Endothelial cell of umbilical vein (primary cell): ENCODE measurements at regions not wholly inside any gene's neighbourhood (a gene's known extent, or its start where the extent isn't known, plus 50 kb on each side); places are given as distances from the start of the nearest gene placed in this dataset.

Experiments
- BruUV-seq: library from RNA; stranded (reverse); fragments of 400-500 nt; replicated peaks from 2 replicates; lab custom pipeline; 2021; lab: Mats Ljungman, UMichigan
- CTCF ChIA-PET: fragments of 300-600, 350-600 bp; sonication (Branson Sonifier 250); formaldehyde crosslinking; loops from one replicate; lab custom pipeline; 2021; ENCODE audit warnings: antibody characterized with exemption, inconsistent platforms; lab: Charles Lee
- POLR2A ChIA-PET: fragments of 300-600, 350-600 bp; sonication (Branson Sonifier 250); formaldehyde crosslinking; loops from one replicate; lab custom pipeline; 2021; ENCODE audit warnings: antibody characterized with exemption, inconsistent platforms; lab: Charles Lee
- DNase-seq: peaks from one replicate; pipeline ENCODE4 v3.0.0-alpha.2; 2011; ENCODE audit warnings: low read depth, low spot score
- FAIRE-seq: peaks from 2 replicates; lab custom pipeline; 2011; peaks lifted over from hg19 to GRCh38; lab: Jason Lieb, UNC
- H2AFZ ChIP-seq: 2 replicates; pipeline ENCODE4 v1.6.0; 2012; ENCODE audit warnings: low read depth, low read length, control low read depth, inconsistent platforms
- H3K27ac ChIP-seq: 2 replicates; pipeline ENCODE4 v1.5.1; 2011; ENCODE audit warnings: low read depth, mild to moderate bottlenecking, control low read depth, low read length, moderate library complexity; ENCODE audit not compliant: insufficient read depth
- H3K27me3 ChIP-seq, 2 experiments: 2 replicates each; pipeline versions ENCODE4 v1.6.0 to v1.6.1; 2011; ENCODE audit warnings: low read length in 2 of 2, mixed read lengths in 1 of 2; ENCODE audit not compliant: control insufficient read depth in 2 of 2, insufficient read depth in 2 of 2
- H3K36me3 ChIP-seq, 2 experiments: 2 replicates in 1 of 2; 3 replicates in 1 of 2; pipeline ENCODE4 v1.5.1; 2011; ENCODE audit warnings: low read length in 2 of 2, mild to moderate bottlenecking in 1 of 2, moderate library complexity in 1 of 2; ENCODE audit not compliant: control insufficient read depth in 2 of 2, insufficient read depth in 2 of 2; ENCODE audit errors: extremely low read depth in 1 of 2
- H3K4me1 ChIP-seq: 3 replicates; pipeline ENCODE4 v1.5.1; 2011; ENCODE audit warnings: mild to moderate bottlenecking, low read length; ENCODE audit not compliant: control insufficient read depth, insufficient read depth; ENCODE audit errors: extremely low read depth
- H3K4me2 ChIP-seq: 2 replicates; pipeline ENCODE4 v1.6.1; 2011; ENCODE audit warnings: low read length, control low read depth, mixed read lengths; ENCODE audit not compliant: insufficient read depth
- H3K4me3 ChIP-seq, 3 experiments: fragments of 200-600 bp in 1 of 3; sonication (generic), shearing (Covaris generic) in 1 of 3; replicated peaks in 1 of 3; 2 replicates each; pipeline ENCODE4 v1.5.1; 2011 to 2016; ENCODE audit warnings: control low read depth in 3 of 3, low read length in 3 of 3, mild to moderate bottlenecking in 2 of 3, inconsistent platforms in 1 of 3, low read depth in 1 of 3, moderate library complexity in 1 of 3; ENCODE audit not compliant: insufficient read depth in 1 of 3
- H3K79me2 ChIP-seq: 2 replicates; pipeline ENCODE4 v1.6.0; 2012; ENCODE audit warnings: low read length, inconsistent platforms; ENCODE audit not compliant: control insufficient read depth, insufficient read depth
- H3K9ac ChIP-seq: replicated peaks from 2 replicates; pipeline ENCODE3; 2011; ENCODE audit warnings: low read length, control low read depth; ENCODE audit not compliant: insufficient read depth; ENCODE audit errors: extremely low read depth
- H3K9me1 ChIP-seq: replicated peaks from 3 replicates; pipeline ENCODE4 v1.6.0; 2011; ENCODE audit warnings: mild to moderate bottlenecking, low read length; ENCODE audit not compliant: control insufficient read depth, insufficient read depth; ENCODE audit errors: extremely low read depth
- H3K9me3 ChIP-seq: replicated peaks from 2 replicates; pipeline ENCODE4 v1.5.1; 2012; ENCODE audit warnings: low read length, inconsistent platforms; ENCODE audit not compliant: control insufficient read depth, insufficient read depth
- H4K20me1 ChIP-seq: replicated peaks from 2 replicates; pipeline ENCODE3; 2011; ENCODE audit warnings: mild to moderate bottlenecking, low read length; ENCODE audit not compliant: control insufficient read depth, insufficient read depth; ENCODE audit errors: extremely low read depth
- GATA2 ChIP-seq: IDR thresholded peaks from 2 replicates; pipeline ENCODE4 v1.7.0; 2011; ENCODE audit warnings: low read depth, mild to moderate bottlenecking, moderate library complexity, mixed read lengths, low read length; ENCODE audit not compliant: insufficient read length, insufficient read depth
- MYC ChIP-seq: IDR thresholded peaks from one replicate; pipeline ENCODE4 v1.6.1; 2011; ENCODE audit warnings: mild to moderate bottlenecking, low read depth, low read length
- POLR2A ChIP-seq: IDR thresholded peaks from 2 replicates; pipeline ENCODE4 v1.6.1; 2012; ENCODE audit warnings: low read depth, mild to moderate bottlenecking, control low read depth, low read length
- POLR2AphosphoS5 ChIP-seq: IDR thresholded peaks from 2 replicates; pipeline ENCODE4 v1.6.1; 2012; ENCODE audit warnings: low read depth, mild to moderate bottlenecking, control low read depth, low read length, moderate library complexity; ENCODE audit not compliant: insufficient read depth
- dilution Hi-C: fragments of 300-500 bp; cut with MboI; formaldehyde crosslinking; loops from one replicate; pipeline ENCODE4 v1.15.0; 2019; ENCODE audit warnings: low sequenced_read_pairs; ENCODE audit not compliant: extremely low pct_ligation_motif_present
- intact Hi-C: fragments of 100-400 bp; cut with micrococcal nuclease; formaldehyde crosslinking; loops from one replicate; pipeline ENCODE4 v1.10.0; 2022
- TF ChIP-seq, protein P1 (sequence below), 2 donors: IDR thresholded peaks; 1 replicate in 1 of 2; 2 replicates in 1 of 2; pipeline ENCODE4 v1.5.1; 2011; ENCODE audit warnings: low read length in 2 of 2, mild to moderate bottlenecking in 2 of 2, moderate library complexity in 2 of 2, control low read depth in 1 of 2, inconsistent platforms in 1 of 2, low read depth in 1 of 2; ENCODE audit not compliant: insufficient read depth in 1 of 2; ENCODE audit errors: extremely low read depth in 1 of 2

DNA sequence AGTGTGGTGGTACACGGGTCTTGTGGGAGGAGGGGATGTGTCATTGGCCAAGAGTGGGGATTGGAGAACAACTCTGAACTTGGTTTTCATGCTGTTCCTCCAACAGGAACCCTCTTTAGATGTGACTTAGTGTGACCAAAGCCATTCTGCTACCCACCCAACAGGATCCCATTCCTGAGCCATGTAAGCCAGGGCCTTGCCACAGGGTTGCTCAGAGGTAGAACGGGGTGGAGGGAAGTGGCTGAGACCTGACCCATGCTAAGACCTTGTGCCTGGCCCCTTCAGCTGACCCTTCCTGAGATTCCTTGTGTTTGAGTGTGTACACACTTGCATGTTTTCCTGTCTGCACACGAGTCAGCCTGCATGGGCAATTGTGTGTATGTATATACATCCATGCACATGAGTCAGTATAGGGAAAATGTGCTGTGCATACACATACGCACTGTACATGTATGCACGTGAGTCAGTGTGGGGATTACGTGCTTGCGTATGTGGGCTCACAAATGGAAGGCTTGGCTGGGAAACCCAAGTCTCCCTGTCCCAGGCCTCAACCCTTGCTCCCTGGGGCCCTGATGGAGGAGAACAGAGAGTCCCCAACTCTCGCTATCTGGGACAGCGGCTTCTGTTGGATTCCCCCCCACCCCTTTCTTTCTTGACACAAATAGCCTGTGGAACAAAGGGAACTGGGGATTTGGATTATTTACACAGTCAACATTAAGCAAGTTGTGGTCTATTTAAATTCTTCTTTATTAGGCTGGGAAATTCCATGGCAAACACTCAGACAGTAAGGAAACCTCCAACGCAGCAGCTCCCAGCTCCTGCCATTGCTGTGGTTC is 339.8 kb downstream of the DYSF start:
- intact Hi-C loops = no loop called here
- Histone ChIP-seq H3K9me1 (no peaks in the 10 kb centered on the region), H3K4me2 (no peak overlapping the region), H3K27ac (no peak overlapping the region), H2AFZ (no peak overlapping the region), H3K79me2 (no peaks in the 10 kb centered on the region), H3K4me1 (no peaks in the 10 kb centered on the region), H3K4me3 (no peak overlapping the region), H3K27me3 (peaks cover 2 to 3% of the 10 kb centered on the region in 2 experiments), H4K20me1 (no peaks in the 10 kb centered on the region), H3K36me3 (no peaks in the 10 kb centered on the region), H3K9ac (no peak overlapping the region), H3K9me3 (no peaks in the 10 kb centered on the region)
- ChIA-PET POLR2A (no interaction called here), CTCF (no interaction called here)
- BruUV-seq = no TSS peak
- dilution Hi-C loops = no loop called here
- TF ChIP-seq, protein P1, sequence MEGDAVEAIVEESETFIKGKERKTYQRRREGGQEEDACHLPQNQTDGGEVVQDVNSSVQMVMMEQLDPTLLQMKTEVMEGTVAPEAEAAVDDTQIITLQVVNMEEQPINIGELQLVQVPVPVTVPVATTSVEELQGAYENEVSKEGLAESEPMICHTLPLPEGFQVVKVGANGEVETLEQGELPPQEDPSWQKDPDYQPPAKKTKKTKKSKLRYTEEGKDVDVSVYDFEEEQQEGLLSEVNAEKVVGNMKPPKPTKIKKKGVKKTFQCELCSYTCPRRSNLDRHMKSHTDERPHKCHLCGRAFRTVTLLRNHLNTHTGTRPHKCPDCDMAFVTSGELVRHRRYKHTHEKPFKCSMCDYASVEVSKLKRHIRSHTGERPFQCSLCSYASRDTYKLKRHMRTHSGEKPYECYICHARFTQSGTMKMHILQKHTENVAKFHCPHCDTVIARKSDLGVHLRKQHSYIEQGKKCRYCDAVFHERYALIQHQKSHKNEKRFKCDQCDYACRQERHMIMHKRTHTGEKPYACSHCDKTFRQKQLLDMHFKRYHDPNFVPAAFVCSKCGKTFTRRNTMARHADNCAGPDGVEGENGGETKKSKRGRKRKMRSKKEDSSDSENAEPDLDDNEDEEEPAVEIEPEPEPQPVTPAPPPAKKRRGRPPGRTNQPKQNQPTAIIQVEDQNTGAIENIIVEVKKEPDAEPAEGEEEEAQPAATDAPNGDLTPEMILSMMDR (IDR thresholded peaks at IDR 0.05; ENCODE audit: extremely low read depth in 1 of 2, insufficient read depth in 1 of 2, low read depth in 1 of 2, low read length in 2 of 2) = no peak
- no peak for TF ChIP-seq POLR2A
- TF ChIP-seq MYC = no peak
- no peak for TF ChIP-seq GATA2
- TF ChIP-seq POLR2AphosphoS5 = no peak
- FAIRE-seq = no peak
- DNase-seq = no peak
